Neuronal stem cell (in vitro differentiated cells): ENCODE measurements at regions not wholly inside any gene's neighbourhood (a gene's known extent, or its start where the extent isn't known, plus 50 kb on each side); places are given as distances from the start of the nearest gene placed in this dataset.

ENCODE experiments used
- DNase-seq: peaks from one replicate; pipeline ENCODE4 v3.0.0-alpha.2; 2013; ENCODE audit warnings: low spot score
- H2AFZ ChIP-seq: one replicate; pipeline ENCODE4 v1.6.1; 2013; ENCODE audit warnings: mild to moderate bottlenecking, low read length, inconsistent platforms
- H2AK5ac ChIP-seq: 2 replicates; pipeline ENCODE4 v1.6.1; 2013; ENCODE audit warnings: low read depth, mild to moderate bottlenecking, inconsistent platforms, low read length, moderate library complexity, mixed read lengths
- H2BK120ac ChIP-seq: 2 replicates; pipeline ENCODE4 v1.6.1; 2013; ENCODE audit warnings: low read depth, mild to moderate bottlenecking, inconsistent platforms, low read length, moderate library complexity, mixed read lengths
- H2BK12ac ChIP-seq: one replicate; pipeline ENCODE4 v1.6.1; 2013; ENCODE audit warnings: low read length, inconsistent platforms
- H2BK15ac ChIP-seq: 2 replicates; pipeline ENCODE4 v1.6.1; 2013; ENCODE audit warnings: mild to moderate bottlenecking, low read length, inconsistent platforms, mixed read lengths
- H2BK5ac ChIP-seq: one replicate; pipeline ENCODE4 v1.6.1; 2013; ENCODE audit warnings: inconsistent platforms, mild to moderate bottlenecking, low read length, moderate library complexity
- H3K14ac ChIP-seq: one replicate; pipeline ENCODE4 v1.6.1; 2013; ENCODE audit warnings: low read length, inconsistent platforms
- H3K18ac ChIP-seq: 2 replicates; pipeline ENCODE4 v1.6.1; 2013; ENCODE audit warnings: low read length, inconsistent platforms
- H3K23ac ChIP-seq: 2 replicates; pipeline ENCODE4 v1.6.1; 2013; ENCODE audit warnings: low read depth, mild to moderate bottlenecking, mixed read lengths, low read length, inconsistent platforms; ENCODE audit not compliant: poor library complexity
- H3K27ac ChIP-seq: replicated peaks from 3 replicates; pipeline ENCODE4 v1.5.1; 2013; ENCODE audit warnings: low read length, inconsistent platforms
- H3K27me3 ChIP-seq, 3 experiments: 2 replicates each; pipeline ENCODE4 v1.6.1; 2013; ENCODE audit warnings: low read length in 3 of 3, mild to moderate bottlenecking in 2 of 3, inconsistent platforms in 1 of 3, low read depth in 1 of 3, mixed read lengths in 1 of 3, moderate library complexity in 1 of 3; ENCODE audit not compliant: control insufficient read depth in 3 of 3, insufficient read depth in 3 of 3
- H3K36me3 ChIP-seq, 2 donors: replicated peaks in 1 of 2; 2 replicates each; pipeline ENCODE4 v1.6.1; 2013; ENCODE audit warnings: low read length in 2 of 2; ENCODE audit not compliant: control insufficient read depth in 2 of 2, insufficient read depth in 2 of 2
- H3K4ac ChIP-seq: 2 replicates; pipeline ENCODE4 v1.6.1; 2013; ENCODE audit warnings: inconsistent platforms, mild to moderate bottlenecking, low read length, moderate library complexity
- H3K4me1 ChIP-seq, 2 donors: 1 replicate in 1 of 2; 2 replicates in 1 of 2; pipeline ENCODE4 v1.6.1; 2013; ENCODE audit warnings: low read length in 2 of 2, low read depth in 1 of 2; ENCODE audit not compliant: control insufficient read depth in 2 of 2, insufficient read depth in 1 of 2
- H3K4me2 ChIP-seq: one replicate; pipeline ENCODE4 v1.6.1; 2013; ENCODE audit warnings: mild to moderate bottlenecking, low read length, inconsistent platforms; ENCODE audit not compliant: insufficient read depth, poor library complexity, severe bottlenecking
- H3K4me3 ChIP-seq, 2 donors: 2 replicates each; pipeline ENCODE4 v1.5.1; 2013; ENCODE audit warnings: low read length in 2 of 2, mild to moderate bottlenecking in 2 of 2, inconsistent platforms in 1 of 2, moderate library complexity in 1 of 2
- H3K79me1 ChIP-seq: one replicate; pipeline ENCODE4 v1.6.1; 2013; ENCODE audit warnings: low read depth, mild to moderate bottlenecking, inconsistent platforms, low read length, moderate library complexity
- H3K9ac ChIP-seq: one replicate; pipeline ENCODE4 v1.6.1; 2013; ENCODE audit warnings: mild to moderate bottlenecking, low read depth, low read length, inconsistent platforms; ENCODE audit not compliant: poor library complexity
- H3K9me3 ChIP-seq, 2 donors: replicated peaks in 1 of 2; 2 replicates each; pipeline versions ENCODE3 to v1.6.1; 2013; ENCODE audit warnings: low read length in 2 of 2, mild to moderate bottlenecking in 2 of 2, inconsistent platforms in 1 of 2, low read depth in 1 of 2, mixed read lengths in 1 of 2, moderate library complexity in 1 of 2; ENCODE audit not compliant: control insufficient read depth in 2 of 2, insufficient read depth in 1 of 2
- H4K8ac ChIP-seq: one replicate; pipeline ENCODE4 v1.6.1; 2013; ENCODE audit warnings: low read depth, mild to moderate bottlenecking, inconsistent platforms, low read length, moderate library complexity
- H4K91ac ChIP-seq: one replicate; pipeline ENCODE4 v1.6.1; 2013; ENCODE audit warnings: low read length, low read depth, mild to moderate bottlenecking, inconsistent platforms; ENCODE audit not compliant: poor library complexity
- WGBS, 2 donors: extraction: QIAGEN DNeasy Blood & Tissue Kit; methylation state at CpG; one replicate each; pipeline ENCODE4 v1.1.7; 2013; ENCODE audit warnings: missing lambda C conversion rate in 2 of 2, mixed read lengths in 1 of 2; ENCODE audit not compliant: insufficient read length in 2 of 2, insufficient replicate concordance in 1 of 2; ENCODE audit errors: extremely low coverage in 2 of 2; 5-methylcytosine and 5-hydroxymethylcytosine counted together

- no peak overlapping the region for H3K9ac ChIP-seq
- H4K91ac ChIP-seq, result no peak overlapping the region
- no peak overlapping the region for H2BK15ac ChIP-seq
- no peak overlapping the region for H3K27ac ChIP-seq
- WGBS, 2 donors, result no CpG with 5 or more reads among the region's 27 CpGs
- H3K4me3 ChIP-seq, result no peak overlapping the region
- no peak overlapping the region for H3K4ac ChIP-seq
- DNase-seq, result no peak
- H3K4me2 ChIP-seq, result no peak overlapping the region
- no peaks in the 10 kb centered on the region for H3K79me1 ChIP-seq
- no peaks in the 10 kb centered on the region for H3K36me3 ChIP-seq
- no peaks in the 10 kb centered on the region for H3K9me3 ChIP-seq
- no peak overlapping the region for H3K23ac ChIP-seq
- H2AFZ ChIP-seq, result no peak overlapping the region
- no peaks in the 10 kb centered on the region for H3K4me1 ChIP-seq
- H2AK5ac ChIP-seq, result peak overlapping the region; percentile 2
- H3K18ac ChIP-seq, result no peak overlapping the region
- H2BK120ac ChIP-seq, result no peak overlapping the region
- H4K8ac ChIP-seq, result no peak overlapping the region
- H3K14ac ChIP-seq, result no peak overlapping the region
- H3K27me3 ChIP-seq, result peaks cover 0 to 3% (median 0%) of the 10 kb centered on the region in 3 experiments
- H2BK12ac ChIP-seq, result no peak overlapping the region
- no peak overlapping the region for H2BK5ac ChIP-seq
These were observed 325.4 kb downstream of the TEX29 start for GRCh38 chr13:111645598-111646455.

- no peak overlapping the region for H4K91ac ChIP-seq
- H3K4me1 ChIP-seq, result no peaks in the 10 kb centered on the region
- no peak overlapping the region for H3K4me2 ChIP-seq
- no peaks in the 10 kb centered on the region for H3K79me1 ChIP-seq
- H2AK5ac ChIP-seq, result peak overlapping the region; percentile 2
- no peak overlapping the region for H3K23ac ChIP-seq
- H3K27me3 ChIP-seq, result peaks cover 0 to 3% (median 0%) of the 10 kb centered on the region in 3 experiments
- H3K18ac ChIP-seq, result no peak overlapping the region
- no peak overlapping the region for H4K8ac ChIP-seq
- H3K4ac ChIP-seq, result no peak overlapping the region
- whole genome bisulfite sequencing, 2 donors, result no CpG with 5 or more reads among the region's 10 CpGs
- H3K36me3 ChIP-seq, result no peaks in the 10 kb centered on the region
- H2BK5ac ChIP-seq, result no peak overlapping the region
- H3K9me3 ChIP-seq, result no peaks in the 10 kb centered on the region
- no peak overlapping the region for H2BK15ac ChIP-seq
- no peak overlapping the region for H3K14ac ChIP-seq
- H2AFZ ChIP-seq, result no peak overlapping the region
- no peak overlapping the region for H2BK120ac ChIP-seq
- H2BK12ac ChIP-seq, result no peak overlapping the region
- DNase-seq, result no peak
- H3K9ac ChIP-seq, result no peak overlapping the region
- no peak overlapping the region for H3K4me3 ChIP-seq
- no peak overlapping the region for H3K27ac ChIP-seq
These were observed 326.0 kb downstream of the TEX29 start for GRCh38 chr13:111646456-111646855.

- no peak overlapping the region for H2AK5ac ChIP-seq
- H4K8ac ChIP-seq, result no peak overlapping the region
- no peak overlapping the region for H3K4me3 ChIP-seq
- no peak overlapping the region for H3K18ac ChIP-seq
- no peak overlapping the region for H3K14ac ChIP-seq
- no peak overlapping the region for H2AFZ ChIP-seq
- H2BK12ac ChIP-seq, result no peak overlapping the region
- H3K4me1 ChIP-seq, result no peaks in the 10 kb centered on the region
- WGBS, 2 donors, result no CpG with 5 or more reads among the region's 4 CpGs
- no peak overlapping the region for H2BK120ac ChIP-seq
- H2BK15ac ChIP-seq, result no peak overlapping the region
- H4K91ac ChIP-seq, result no peak overlapping the region
- no peak overlapping the region for H3K4ac ChIP-seq
- DNase-seq, result no peak
- H3K79me1 ChIP-seq, result no peaks in the 10 kb centered on the region
- H3K23ac ChIP-seq, result no peak overlapping the region
- no peaks in the 10 kb centered on the region for H3K27me3 ChIP-seq
- H3K9ac ChIP-seq, result no peak overlapping the region
- H2BK5ac ChIP-seq, result no peak overlapping the region
- H3K9me3 ChIP-seq, result no peaks in the 10 kb centered on the region
- no peak overlapping the region for H3K27ac ChIP-seq
- H3K36me3 ChIP-seq, result no peaks in the 10 kb centered on the region
- no peak overlapping the region for H3K4me2 ChIP-seq
These were observed 328.4 kb downstream of the TEX29 start for GRCh38 chr13:111648885-111649284.

- H3K4ac ChIP-seq, result no peak overlapping the region
- no peak overlapping the region for H2AFZ ChIP-seq
- H3K9ac ChIP-seq, result no peak overlapping the region
- WGBS, 2 donors, result no CpG with 5 or more reads among the region's 4 CpGs
- no peak overlapping the region for H2AK5ac ChIP-seq
- no peak overlapping the region for H3K14ac ChIP-seq
- H3K79me1 ChIP-seq, result no peaks in the 10 kb centered on the region
- no peak overlapping the region for H3K27ac ChIP-seq
- no peak overlapping the region for H2BK5ac ChIP-seq
- H3K9me3 ChIP-seq, result no peaks in the 10 kb centered on the region
- no peak overlapping the region for H3K18ac ChIP-seq
- DNase-seq, result no peak
- H2BK120ac ChIP-seq, result no peak overlapping the region
- no peak overlapping the region for H2BK15ac ChIP-seq
- no peaks in the 10 kb centered on the region for H3K36me3 ChIP-seq
- H4K91ac ChIP-seq, result no peak overlapping the region
- no peak overlapping the region for H3K23ac ChIP-seq
- H3K27me3 ChIP-seq, result no peaks in the 10 kb centered on the region
- no peaks in the 10 kb centered on the region for H3K4me1 ChIP-seq
- no peak overlapping the region for H4K8ac ChIP-seq
- no peak overlapping the region for H2BK12ac ChIP-seq
- no peak overlapping the region for H3K4me3 ChIP-seq
- H3K4me2 ChIP-seq, result no peak overlapping the region
These were observed 330.2 kb downstream of the TEX29 start for GRCh38 chr13:111650626-111651025.
